ENCODE measurements at regions not wholly inside any gene's neighbourhood (a gene's known extent, or its start where the extent isn't known, plus 50 kb on each side); places are given as distances from the start of the nearest gene placed in this dataset.

- no peak for TF ChIP-seq CTCF (IDR thresholded peaks at IDR 0.05)
- TF ChIP-seq EZH2 (IDR thresholded peaks at IDR 0.05) = no peak
- no peak for TF ChIP-seq EZH2phosphoT487 (IDR thresholded peaks at IDR 0.05)
Observed at GRCh38 chr4:136680271-136680670, 852.0 kb downstream of the PCDH18 start.
